NCI-H2227 (cell line): ENCODE measurements at regions not wholly inside any gene's neighbourhood (a gene's known extent, or its start where the extent isn't known, plus 50 kb on each side); places are given as distances from the start of the nearest gene placed in this dataset.

Experiments used
- DNase-seq: peaks from one replicate; lab custom pipeline; 2025; ENCODE audit not compliant: unreplicated experiment; lab: John Stamatoyannopoulos, UW

DNA sequence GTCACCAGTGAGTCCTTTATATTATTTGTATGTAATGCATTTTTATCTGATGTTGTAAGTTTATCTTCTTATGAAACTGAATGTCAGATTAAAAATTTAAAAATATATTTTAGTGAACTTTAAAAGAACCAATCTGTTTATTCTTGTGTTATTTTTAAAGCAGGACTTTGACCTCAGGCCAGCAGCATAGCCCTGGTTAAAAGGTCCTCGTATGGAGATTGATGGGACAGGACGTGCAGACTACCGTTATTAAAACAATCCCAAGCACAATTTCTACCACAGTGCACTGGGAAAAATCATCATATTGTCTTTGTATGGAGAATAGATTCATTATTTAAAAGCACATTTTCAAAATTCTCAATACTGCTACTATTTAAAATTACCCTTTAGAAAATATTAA is 573.8 kb upstream of the ARGLU1 start:
- DNase-seq: no peak

DNA sequence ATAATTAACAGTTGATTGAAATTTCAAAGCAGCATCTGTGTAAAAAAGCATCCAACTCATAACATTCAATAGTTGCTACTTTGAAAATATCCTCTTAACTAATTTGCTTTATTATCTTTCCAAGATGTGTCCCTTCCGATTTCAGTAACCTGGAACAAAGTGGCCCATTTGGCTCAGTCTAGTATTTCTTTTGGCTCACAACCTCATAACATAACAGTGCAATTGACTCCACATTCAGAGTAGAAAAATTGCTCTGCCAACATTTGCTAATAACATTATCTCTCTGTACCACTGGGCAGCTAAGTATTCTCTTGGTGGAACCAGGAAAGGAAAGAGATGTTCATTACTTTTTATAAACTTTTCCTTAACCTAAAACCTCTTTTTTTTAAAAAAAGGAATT is 571.1 kb upstream of the ARGLU1 start:
- DNase-seq: no peak

DNA sequence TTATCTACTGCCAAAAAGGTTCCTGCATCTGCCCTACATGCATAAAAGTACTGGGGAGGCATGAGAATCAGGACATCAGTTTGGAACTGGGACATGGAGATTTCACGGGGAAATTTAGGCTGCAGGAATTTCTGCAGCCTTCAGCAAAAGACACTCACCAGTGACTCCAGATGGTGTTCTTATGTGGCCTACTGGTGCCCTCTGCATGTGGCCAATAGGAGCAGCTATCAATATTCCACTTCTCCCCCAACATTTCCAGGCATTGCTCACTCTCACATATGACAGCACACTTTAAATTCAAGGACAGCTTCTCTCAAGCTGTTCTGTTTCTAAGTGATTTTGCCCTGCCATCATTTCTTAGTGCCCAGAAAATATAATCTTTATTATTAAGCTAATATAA is 570.5 kb upstream of the ARGLU1 start:
- no peak for DNase-seq

DNA sequence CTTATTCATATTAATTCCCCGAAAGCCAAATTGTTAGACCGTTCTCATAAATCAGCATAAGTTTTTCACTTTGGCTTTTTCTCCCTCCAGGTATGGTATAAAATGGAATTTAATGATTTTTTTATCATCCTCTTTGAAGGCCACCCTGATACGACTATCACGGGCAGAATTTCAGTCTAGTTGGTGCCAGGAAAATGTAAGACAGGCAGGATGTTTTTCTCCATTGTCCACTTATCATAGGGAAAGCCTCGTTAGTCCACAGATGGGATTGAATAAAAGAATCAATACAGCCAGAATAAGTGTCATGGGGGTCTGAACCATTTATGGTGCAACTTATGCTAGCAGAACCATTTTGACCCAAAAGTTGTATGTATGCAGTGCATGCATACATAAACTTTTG is 566.0 kb upstream of the ARGLU1 start:
- DNase-seq: no peak

DNA sequence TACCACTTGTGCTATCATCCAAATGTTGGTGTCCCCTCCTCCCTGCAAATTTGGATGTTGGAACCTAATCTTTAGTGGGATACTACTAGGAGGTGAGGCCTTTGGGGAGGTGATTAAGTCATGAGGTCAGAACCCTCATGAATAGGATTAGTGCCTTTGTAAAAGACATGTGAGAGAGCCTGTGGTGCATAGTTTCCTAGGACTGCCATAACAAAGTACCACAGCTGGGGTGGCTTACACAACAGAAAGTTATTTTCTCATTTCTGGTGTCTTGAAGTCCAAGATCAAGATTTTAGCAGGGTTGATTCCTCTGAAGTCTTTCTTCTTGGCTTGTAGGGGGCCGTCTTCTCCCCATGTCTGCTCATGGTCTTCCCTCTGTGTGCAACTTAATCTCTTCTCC is 562.6 kb upstream of the ARGLU1 start:
- no peak for DNase-seq

DNA sequence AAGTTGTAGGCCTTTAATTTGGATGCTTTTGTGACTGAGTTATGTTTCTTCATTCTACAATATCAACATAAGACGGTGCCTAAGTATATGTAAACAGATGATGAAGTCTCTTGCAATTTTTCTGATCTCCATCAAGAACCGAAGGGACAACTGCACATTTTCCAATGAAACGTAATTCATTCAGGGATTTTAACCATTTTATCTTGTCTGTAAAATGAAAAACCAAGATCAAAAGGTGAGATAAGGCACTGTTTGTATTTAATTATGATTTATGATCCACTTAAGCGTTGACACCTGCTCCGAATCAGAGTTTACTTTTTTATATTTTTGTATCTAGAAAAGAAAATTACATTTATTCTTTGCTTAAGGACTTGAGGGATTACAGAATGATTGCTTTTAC is 556.8 kb upstream of the ARGLU1 start:
- DNase-seq: no peak

DNA sequence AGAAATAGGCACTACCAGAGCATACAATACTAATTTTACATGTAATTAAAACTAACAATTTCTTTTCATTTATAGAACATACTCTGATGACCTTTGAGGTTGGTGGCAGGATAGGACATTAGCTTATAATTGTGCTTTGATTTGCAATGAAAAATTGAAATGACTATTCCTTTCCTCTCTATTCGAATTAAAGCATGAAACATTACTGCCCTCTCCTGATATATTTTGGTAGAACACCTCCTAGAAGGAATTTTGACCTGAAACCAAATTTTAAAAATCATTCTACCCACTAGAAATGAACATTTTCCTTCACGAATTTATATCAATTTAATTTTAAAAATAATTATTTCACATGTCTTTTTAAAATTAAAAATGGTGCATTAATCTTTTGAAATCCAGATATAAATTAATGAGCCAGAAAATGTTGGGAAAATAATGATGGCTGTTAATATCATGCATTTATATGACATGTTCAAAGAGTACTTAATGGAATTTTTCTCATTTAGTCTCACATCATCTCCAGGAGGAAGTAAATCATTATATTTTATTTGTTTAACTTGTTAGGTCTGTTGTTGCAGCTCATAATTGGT is 556.3 kb upstream of the ARGLU1 start:
- peak; percentile 2 for DNase-seq

DNA sequence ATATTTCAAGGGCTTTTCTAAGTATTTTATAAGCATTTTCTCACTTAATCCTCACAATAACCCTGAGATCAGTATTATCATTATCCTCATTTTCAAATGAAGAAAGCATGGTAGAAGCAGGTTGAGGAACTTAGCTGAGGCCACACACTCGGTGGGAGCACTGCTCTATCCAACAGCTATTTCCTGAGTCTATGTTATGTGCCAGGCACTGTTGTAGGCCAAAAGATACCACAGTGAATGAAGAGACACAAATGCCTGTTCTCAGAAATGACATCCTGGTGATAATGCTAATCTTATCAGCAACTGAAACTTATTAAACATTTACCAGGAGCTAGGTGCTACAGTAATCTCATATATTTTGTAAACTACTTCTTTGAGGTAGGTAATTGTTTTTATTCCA is 553.9 kb upstream of the ARGLU1 start:
- DNase-seq: no peak

DNA sequence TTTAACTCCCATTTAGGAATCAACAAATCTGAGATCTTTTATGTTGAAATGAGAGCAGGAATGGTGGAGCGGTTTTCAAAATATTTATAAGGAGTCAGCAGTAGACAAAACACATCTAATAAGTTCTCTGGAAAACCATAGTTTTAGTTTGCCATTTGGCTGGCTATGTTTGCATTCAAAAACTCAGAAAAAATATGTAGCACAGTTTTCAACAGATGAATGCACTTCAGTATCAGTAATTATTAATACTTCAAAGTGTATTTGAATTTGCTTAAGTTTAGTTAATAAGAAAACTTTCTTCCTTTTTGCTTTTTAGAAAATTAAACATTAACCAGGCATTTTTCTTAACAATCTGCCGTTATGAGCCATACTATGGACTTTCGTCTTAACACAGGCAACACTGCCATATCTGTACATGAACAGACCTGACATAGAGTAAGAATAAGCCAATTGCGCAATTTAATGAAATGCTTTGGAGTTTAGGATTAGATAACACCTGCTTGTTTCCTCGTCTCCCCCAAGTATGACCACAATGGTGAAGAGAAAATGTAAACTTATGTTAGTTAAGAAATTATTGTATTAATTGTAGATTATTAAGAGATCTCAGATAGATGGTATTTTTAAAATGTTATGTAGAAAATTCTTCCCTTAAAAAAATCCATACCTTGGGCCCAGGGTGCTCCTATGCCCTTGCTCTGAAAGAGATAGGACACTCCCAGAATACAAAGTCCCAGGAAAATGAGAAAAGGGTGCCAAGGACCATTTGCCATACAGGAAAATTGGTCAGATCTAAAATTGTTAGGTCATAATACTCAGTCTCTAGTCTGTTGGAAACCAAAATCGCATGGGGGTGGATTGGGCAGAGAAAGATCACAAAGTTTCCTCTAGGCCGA is 552.3 kb upstream of the ARGLU1 start:
- no peak for DNase-seq

DNA sequence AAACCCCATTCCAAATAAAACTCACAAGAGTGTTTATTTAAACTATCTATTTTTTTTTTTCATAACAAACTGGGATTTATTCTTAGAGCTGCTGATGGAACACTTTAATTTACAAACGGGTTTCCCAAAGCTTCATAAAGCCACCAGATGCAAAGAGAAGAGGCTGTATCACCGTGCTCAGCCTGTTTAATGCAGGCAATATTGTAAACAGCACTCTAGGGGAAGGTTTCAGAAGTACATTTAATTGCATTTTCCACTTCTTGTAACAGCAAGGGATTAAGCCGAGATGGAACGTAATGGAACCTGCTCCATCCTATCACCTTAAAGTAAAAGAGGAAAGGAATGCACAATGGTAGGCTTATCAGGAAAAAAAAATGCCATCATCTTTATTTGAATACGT is 550.6 kb upstream of the ARGLU1 start:
- no peak for DNase-seq

DNA sequence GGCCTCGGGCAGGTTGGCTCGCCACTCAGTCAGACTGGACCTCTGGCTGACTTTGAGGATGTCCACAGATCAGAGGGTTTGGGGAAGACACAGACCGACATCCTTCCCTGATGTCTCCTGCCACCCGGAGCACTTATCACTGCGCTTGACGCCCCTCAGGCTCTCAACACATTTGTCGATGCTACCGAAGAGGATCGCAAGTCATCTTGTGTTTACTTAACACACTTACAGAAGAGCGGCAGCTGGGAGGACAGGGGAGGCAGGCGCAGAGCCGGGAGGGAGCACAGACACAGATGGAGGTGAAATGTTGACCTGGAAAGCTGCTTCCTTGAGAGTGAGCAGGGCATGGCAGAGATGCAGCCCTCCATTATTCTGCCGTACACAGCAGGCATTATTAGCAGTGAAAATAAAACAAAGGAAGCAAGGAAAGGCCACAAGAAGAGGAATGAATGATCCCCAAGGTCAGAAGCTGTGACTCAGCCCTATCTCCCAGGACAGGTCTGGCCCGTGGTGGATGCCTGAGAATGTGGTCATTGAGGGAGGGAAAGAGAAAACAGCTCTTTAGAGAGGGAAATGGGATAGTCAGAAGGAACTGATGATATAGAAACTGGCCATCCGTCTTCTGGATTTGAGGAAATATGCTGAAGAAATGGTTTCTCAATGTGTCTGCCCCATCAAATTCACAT is 549.5 kb upstream of the ARGLU1 start:
- DNase-seq: no peak

DNA sequence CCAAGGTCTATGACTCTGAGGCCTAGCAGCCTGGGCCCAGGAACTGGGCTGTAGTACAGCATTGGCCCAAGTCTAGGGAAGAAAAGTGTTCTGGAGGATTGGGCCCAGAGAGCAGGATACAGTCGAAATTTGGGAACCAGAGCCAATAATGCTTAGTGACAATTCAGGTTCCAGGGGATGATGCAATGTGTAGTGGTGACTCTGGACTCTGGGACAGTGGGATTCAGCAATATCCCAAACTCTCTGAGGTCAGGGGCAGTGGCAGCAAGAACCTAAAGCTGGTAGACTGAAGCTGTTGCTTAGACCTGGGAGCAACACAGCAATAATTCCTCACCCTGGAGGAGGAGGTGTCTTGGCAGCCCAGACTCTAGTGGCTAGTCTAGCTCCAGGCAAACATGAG is 545.5 kb upstream of the ARGLU1 start:
- no peak for DNase-seq

DNA sequence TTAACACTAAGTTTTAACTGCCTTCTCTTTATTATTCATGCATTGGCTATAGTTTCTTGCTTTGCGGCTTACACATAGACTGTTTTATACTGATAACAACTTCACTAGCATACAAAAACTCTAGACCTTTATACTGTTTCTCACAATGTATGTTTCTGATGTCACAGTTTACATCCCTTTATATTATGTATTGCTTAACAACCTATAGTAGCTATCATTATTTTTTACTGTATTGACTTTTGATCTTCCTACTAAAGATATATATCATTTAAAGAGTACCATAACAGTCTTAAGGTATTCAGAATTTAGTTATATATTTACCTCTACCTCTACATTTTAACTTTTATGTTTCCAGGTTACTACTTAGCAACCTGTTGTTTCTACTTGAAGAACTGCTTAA is 543.3 kb upstream of the ARGLU1 start:
- DNase-seq: no peak

DNA sequence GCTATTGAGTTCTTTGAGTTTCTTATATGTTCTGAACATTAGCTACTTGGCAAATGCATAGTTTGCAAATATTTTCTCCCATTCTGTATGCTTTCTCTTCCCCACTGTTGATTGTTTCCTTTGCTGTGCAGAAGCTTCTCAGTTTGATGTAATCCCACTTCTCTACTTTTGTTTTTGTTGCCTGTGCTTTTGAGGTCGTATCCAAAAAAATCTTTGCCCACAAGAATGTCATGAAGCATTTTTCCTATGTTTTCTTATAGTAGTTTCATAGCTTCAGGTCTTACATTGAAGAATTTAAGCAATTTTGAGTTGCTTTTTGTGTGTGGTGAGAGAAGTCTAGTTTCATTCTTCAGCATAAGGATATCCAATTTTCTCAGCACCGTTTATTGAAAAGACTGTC is 536.7 kb upstream of the ARGLU1 start:
- no peak for DNase-seq

DNA sequence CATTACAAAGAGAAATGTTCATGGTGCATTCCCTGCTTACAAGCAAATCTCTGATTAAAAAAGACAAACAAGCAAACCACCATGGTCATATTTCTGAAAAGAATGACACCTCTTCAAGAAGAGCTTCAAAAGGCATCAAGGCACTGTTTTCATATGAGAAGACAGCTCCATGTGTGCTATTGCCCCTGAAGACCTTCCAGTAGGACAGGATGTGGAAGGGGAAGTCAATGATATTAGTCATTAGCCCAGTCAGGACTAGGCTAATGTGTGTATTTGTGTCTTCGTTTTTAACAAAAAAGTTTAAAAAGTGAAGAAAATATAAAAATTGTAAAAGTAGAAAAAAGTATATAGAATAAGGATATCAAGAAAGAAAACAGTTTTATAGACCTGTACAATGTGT is 534.7 kb upstream of the ARGLU1 start:
- DNase-seq: no peak

DNA sequence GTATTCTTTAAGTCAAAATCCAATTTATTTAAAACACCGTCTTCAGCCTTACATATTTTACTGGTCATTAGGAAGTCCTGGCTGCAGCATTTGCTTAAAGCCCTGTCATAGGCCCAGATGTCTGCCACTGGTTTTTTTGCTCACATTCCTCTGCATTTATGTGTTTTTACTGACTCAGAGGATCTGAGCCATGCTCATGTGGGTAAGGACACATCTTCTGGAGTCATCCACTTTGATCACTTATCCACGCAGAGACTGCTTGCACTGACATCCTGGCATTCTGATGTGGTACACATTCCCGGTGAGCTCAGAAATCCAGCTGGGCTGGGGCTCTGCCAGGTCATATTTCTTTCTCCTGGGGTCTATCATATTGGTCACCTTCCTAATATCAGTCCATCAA is 531.7 kb upstream of the ARGLU1 start:
- DNase-seq: no peak

DNA sequence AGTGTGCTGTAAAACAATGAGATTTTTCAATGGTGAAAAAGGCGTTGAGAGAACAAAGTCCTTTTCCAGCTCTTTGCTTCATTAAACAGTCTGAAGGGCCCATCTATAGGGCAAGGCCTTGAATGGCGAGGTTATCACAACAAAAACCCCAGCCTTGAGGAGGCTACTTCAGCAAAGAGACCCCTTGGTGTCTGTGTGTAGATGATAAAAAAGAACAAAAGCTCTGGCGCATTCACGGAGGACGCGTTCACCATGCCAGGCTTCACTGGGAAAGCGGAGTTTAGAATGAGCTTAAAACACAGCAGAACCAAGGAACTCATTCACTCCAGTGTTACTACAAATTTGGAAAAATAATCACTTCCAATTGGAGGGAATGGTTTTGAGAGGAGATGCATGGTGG is 530.0 kb upstream of the ARGLU1 start:
- no peak for DNase-seq

DNA sequence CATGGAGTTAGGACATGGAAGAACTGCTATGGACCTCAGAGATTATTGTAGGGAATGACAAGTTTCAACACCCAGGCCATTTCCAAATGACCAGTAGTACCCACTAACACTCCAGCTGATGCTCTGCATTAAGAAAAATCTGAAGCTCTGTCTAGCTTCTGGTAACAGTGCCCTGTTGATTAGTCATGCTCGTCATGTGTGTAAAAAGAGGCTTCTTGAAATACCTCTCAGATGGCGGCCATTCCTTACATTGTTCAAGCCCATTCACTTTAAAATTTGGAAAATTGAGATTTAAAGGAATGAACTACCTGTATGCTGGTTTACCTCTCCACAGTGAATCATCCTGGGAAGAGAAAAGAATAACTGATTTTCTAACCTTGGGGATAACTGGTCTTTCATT is 527.9 kb upstream of the ARGLU1 start:
- no peak for DNase-seq

DNA sequence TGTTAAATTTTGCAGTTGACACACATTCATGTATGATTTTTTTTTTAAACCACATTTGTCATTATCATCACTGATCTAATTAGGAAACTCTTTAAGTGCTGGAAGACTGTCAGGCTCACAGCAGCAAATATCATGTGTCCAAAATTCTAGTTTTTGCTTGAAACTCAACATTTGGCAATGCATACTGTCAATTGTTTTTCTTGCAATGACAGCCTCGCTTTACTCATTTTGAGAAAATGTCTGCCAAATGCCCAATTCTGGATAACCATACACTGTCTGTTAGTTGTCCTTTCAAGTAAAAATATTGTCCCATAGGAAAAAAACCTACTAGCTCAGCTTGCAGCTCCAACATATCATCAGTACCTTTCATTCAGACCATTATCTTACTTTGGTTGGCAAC is 523.9 kb upstream of the ARGLU1 start:
- no peak for DNase-seq

DNA sequence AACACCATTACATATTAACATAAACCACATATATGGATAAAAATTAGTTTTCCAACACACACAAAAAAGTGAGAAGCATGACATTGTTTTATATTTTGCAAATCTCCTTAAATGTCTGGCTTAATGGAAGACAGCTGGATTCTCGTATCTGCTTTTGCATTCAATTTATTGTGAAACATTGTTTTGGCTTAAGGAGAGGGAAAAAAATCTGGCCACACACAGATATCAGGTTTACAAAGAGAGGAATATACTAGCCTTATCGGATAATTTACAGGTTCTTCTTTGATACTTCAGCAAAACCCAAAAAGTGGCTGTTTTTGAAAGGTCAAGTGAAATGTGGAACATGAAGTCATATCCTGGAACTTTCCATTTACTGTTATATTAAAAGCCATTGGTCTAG is 523.5 kb upstream of the ARGLU1 start:
- no peak for DNase-seq

DNA sequence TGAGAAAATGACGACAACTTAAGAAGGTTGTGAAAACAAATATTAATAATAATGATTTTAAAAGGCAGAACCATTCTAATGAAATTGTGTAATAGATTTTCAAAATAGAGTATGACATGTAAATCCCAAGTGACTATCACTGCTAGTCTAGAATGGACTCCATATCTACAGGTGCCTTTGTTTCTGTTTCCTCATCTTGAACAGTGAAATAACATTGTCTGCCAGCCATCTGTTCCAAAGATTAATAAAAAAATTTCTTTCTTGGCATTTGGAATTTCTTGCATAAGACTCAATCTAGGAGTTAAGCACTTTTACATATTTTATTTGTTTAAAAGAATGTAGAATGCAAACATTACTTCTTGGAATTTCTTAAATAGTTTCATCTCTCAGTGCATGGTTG is 520.1 kb upstream of the ARGLU1 start:
- DNase-seq: no peak

DNA sequence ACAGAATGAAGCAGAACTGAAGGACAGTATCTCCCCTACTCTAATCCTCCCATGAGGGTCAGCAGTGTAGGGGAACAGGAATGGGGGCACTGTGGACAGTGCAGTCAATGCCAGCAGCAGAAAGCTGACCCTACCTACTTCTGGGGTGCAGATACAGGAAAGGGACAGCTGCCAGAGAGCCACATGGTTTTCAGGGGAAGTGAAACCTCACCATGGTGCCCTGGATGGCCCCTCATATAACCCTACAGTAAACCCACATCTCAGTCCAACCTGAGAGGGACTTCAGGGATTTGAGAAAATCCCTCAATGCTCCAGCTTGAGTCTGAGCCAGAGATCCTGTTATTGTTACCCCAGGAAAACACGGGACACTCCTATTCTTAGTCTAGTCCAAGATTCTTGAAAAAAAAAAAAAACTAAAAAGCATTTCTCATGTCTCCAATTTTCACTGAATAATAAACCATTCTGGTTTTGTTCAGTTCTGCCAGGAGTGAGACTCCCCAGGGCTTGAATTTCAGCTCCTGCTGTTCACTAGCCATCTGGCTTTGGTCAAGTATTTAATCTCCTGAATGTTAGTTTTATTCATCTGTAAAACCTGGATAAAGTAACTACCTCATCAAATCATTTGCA is 511.6 kb upstream of the ARGLU1 start:
- no peak for DNase-seq
